ENCODE measurements at regions not wholly inside any gene's neighbourhood (a gene's known extent, or its start where the extent isn't known, plus 50 kb on each side); places are given as distances from the start of the nearest gene placed in this dataset.

DNA sequence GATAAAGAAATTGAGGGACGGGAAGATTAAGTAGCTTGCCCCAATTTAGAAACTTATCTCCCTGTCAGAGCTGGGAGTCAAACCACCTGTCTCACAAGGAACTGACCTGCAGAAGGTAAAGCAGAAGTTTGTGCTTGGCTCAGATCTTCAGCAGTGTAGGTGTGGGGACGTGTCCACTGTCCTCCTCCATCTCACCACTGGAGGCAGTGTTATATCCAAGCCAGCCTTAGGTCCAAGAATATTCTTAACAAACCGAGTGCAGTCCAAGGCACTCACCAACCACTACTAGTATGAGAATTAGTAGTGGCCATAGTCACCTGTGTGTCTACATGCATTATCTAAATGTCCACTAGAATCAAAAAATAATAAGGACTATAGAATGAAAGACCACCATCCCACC is 86.3 kb upstream of the IRX1 start:
- no peak overlapping the region for H3K4me3 ChIP-seq
- FAIRE-seq (peak; percentile 78), DNase-seq (ENCODE audit: extremely low read depth in 1 of 4, low spot score in 3 of 4) (peak; percentile 23 to 41 (median 32)), ATAC-seq (peak; percentile 96)
- no peak overlapping the region for H3K9ac ChIP-seq (ENCODE audit: insufficient read depth in 1 of 2, low read depth in 2 of 2, low read length in 2 of 2)
- no peak overlapping the region for H3K4me2 ChIP-seq (ENCODE audit: insufficient read depth, low read length)
- H4K20me1 ChIP-seq (replicated peaks; ENCODE audit: control insufficient read depth, insufficient read depth, low read length) = no peaks in the 10 kb centered on the region
- TF ChIP-seq, protein P1, sequence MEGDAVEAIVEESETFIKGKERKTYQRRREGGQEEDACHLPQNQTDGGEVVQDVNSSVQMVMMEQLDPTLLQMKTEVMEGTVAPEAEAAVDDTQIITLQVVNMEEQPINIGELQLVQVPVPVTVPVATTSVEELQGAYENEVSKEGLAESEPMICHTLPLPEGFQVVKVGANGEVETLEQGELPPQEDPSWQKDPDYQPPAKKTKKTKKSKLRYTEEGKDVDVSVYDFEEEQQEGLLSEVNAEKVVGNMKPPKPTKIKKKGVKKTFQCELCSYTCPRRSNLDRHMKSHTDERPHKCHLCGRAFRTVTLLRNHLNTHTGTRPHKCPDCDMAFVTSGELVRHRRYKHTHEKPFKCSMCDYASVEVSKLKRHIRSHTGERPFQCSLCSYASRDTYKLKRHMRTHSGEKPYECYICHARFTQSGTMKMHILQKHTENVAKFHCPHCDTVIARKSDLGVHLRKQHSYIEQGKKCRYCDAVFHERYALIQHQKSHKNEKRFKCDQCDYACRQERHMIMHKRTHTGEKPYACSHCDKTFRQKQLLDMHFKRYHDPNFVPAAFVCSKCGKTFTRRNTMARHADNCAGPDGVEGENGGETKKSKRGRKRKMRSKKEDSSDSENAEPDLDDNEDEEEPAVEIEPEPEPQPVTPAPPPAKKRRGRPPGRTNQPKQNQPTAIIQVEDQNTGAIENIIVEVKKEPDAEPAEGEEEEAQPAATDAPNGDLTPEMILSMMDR (IDR thresholded peaks at IDR 0.05 in 2 of 3, conservative IDR thresholded peaks at IDR 0.05 in 1 of 3; ENCODE audit: insufficient read depth in 2 of 3, low read depth in 1 of 3, low read length in 3 of 3) = peak; percentile 46 to 62 (median 53)
- TF ChIP-seq MYBL2 (IDR thresholded peaks at IDR 0.05; ENCODE audit: low read depth) (no peak), MYBL2 (CRISPR knock-in tag; IDR thresholded peaks at IDR 0.05; ENCODE audit: borderline replicate concordance) (no peak)
- H3K9me1 ChIP-seq (ENCODE audit: control insufficient read depth, insufficient read depth, low read length) = no peaks in the 10 kb centered on the region
- in situ Hi-C loops (cut with MboI) (no loop called here), intact Hi-C loops (cut with micrococcal nuclease) (no loop called here)
- ChIA-PET CTCF (ENCODE audit: low intra/inter-chr PET ratio) (no interaction called here), POLR2A (no interaction called here)
- H3K27me3 ChIP-seq (ENCODE audit: control insufficient read depth in 2 of 2, insufficient read depth in 2 of 2, low read length in 2 of 2) = peaks cover 0 to 7% of the 10 kb centered on the region in 2 experiments; a peak in 3 of 5 replicates
- no peaks in the 10 kb centered on the region for H3K9me3 ChIP-seq (replicated peaks; ENCODE audit: control insufficient read depth, insufficient read depth, low read depth, low read length)
- H3K4me1 ChIP-seq (replicated peaks in 1 of 2; ENCODE audit: control insufficient read depth in 2 of 2, insufficient read depth in 2 of 2, low read length in 2 of 2) = no peaks in the 10 kb centered on the region
- 0% methylated on average over 3 of the region's 3 CpGs for WGBS (ENCODE audit: insufficient coverage, low coverage, missing lambda C conversion rate)
- no peaks in the 10 kb centered on the region for H3K36me3 ChIP-seq (ENCODE audit: control insufficient read depth, insufficient read depth, low read length)
- H2AFZ ChIP-seq (ENCODE audit: low read depth, low read length) = no peak overlapping the region
- no TSS peak for BruUV-seq (replicated peaks)
- no peak overlapping the region for H3K27ac ChIP-seq (ENCODE audit: extremely low read depth, low read depth, low read length)
- H3K79me2 ChIP-seq (ENCODE audit: control insufficient read depth, insufficient read depth, low read length) = no peaks in the 10 kb centered on the region

DNA sequence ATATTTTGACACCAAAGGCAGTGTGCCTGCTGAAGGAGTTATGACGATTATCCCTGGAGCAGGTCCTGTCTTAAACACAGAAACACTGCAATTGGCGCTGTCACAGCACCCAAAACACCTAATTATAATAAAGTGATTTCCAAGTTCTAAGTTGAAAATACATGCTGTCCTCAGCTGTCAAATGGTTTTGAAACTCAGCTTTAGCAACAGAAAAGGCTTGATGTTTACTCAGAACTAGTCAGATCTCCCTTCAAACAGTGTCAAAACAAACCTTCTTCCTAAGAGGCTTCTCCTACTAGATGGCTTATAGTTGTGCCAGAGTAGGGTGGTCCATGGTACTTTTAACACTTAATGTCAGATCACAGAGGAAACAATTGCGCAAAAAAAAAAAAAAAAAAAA is 87.2 kb upstream of the IRX1 start:
- in situ Hi-C loops (cut with MboI) = no loop called here
- ChIA-PET POLR2A (interaction anchor here (0.6 kb wide), 1 partner anchor 35 kb away, joined by 3 read pairs; no protein-coding TSS in a partner anchor), CTCF (ENCODE audit: low intra/inter-chr PET ratio) (interaction anchor here (0.6 kb wide), 1 partner anchor 356 kb away, joined by 3 read pairs; no protein-coding TSS in a partner anchor)
- Histone ChIP-seq H3K79me2 (ENCODE audit: control insufficient read depth, insufficient read depth, low read length) (no peaks in the 10 kb centered on the region), H3K4me1 (replicated peaks in 1 of 2; ENCODE audit: control insufficient read depth in 2 of 2, insufficient read depth in 2 of 2, low read length in 2 of 2) (no peaks in the 10 kb centered on the region), H3K4me2 (ENCODE audit: insufficient read depth, low read length) (no peak overlapping the region), H3K27ac (ENCODE audit: extremely low read depth, low read depth, low read length) (no peak overlapping the region), H3K9me1 (ENCODE audit: control insufficient read depth, insufficient read depth, low read length) (no peaks in the 10 kb centered on the region), H4K20me1 (replicated peaks; ENCODE audit: control insufficient read depth, insufficient read depth, low read length) (no peaks in the 10 kb centered on the region), H3K36me3 (ENCODE audit: control insufficient read depth, insufficient read depth, low read length) (no peaks in the 10 kb centered on the region), H2AFZ (ENCODE audit: low read depth, low read length) (no peak overlapping the region), H3K4me3 (no peak overlapping the region), H3K9me3 (replicated peaks; ENCODE audit: control insufficient read depth, insufficient read depth, low read depth, low read length) (no peaks in the 10 kb centered on the region), H3K27me3 (ENCODE audit: control insufficient read depth in 2 of 2, insufficient read depth in 2 of 2, low read length in 2 of 2) (peaks cover 0 to 7% of the 10 kb centered on the region in 2 experiments; a peak in 3 of 5 replicates), H3K9ac (ENCODE audit: insufficient read depth in 1 of 2, low read depth in 2 of 2, low read length in 2 of 2) (no peak overlapping the region)
- no TSS peak for BruUV-seq (replicated peaks)
- TF ChIP-seq CHD2 (IDR thresholded peaks at IDR 0.05; ENCODE audit: low read depth, low read length) (no peak), SMARCC2 (IDR thresholded peaks at IDR 0.05; ENCODE audit: low read depth) (no peak), ADNP (tag; IDR thresholded peaks at IDR 0.05) (no peak), KLF13 (tag; IDR thresholded peaks at IDR 0.05; ENCODE audit: borderline replicate concordance, low read depth) (no peak), RFX1 (IDR thresholded peaks at IDR 0.05) (no peak), ZC3H8 (IDR thresholded peaks at IDR 0.05) (no peak)
- TF ChIP-seq, protein P2, sequence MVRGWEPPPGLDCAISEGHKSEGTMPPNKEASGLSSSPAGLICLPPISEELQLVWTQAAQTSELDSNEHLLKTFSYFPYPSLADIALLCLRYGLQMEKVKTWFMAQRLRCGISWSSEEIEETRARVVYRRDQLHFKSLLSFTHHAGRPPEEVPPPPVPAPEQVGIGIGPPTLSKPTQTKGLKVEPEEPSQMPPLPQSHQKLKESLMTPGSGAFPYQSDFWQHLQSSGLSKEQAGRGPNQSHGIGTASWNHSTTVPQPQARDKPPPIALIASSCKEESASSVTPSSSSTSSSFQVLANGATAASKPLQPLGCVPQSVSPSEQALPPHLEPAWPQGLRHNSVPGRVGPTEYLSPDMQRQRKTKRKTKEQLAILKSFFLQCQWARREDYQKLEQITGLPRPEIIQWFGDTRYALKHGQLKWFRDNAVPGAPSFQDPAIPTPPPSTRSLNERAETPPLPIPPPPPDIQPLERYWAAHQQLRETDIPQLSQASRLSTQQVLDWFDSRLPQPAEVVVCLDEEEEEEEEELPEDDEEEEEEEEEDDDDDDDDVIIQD (CRISPR knock-in tag; IDR thresholded peaks at IDR 0.05) = no peak
- TF ChIP-seq, protein P3, sequence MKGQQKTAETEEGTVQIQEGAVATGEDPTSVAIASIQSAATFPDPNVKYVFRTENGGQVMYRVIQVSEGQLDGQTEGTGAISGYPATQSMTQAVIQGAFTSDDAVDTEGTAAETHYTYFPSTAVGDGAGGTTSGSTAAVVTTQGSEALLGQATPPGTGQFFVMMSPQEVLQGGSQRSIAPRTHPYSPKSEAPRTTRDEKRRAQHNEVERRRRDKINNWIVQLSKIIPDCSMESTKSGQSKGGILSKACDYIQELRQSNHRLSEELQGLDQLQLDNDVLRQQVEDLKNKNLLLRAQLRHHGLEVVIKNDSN (CRISPR knock-in tag; IDR thresholded peaks at IDR 0.05) = no peak
- TF ChIP-seq, protein P4, sequence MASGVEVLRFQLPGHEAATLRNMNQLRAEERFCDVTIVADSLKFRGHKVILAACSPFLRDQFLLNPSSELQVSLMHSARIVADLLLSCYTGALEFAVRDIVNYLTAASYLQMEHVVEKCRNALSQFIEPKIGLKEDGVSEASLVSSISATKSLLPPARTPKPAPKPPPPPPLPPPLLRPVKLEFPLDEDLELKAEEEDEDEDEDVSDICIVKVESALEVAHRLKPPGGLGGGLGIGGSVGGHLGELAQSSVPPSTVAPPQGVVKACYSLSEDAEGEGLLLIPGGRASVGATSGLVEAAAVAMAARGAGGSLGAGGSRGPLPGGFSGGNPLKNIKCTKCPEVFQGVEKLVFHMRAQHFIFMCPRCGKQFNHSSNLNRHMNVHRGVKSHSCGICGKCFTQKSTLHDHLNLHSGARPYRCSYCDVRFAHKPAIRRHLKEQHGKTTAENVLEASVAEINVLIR (CRISPR knock-in tag; IDR thresholded peaks at IDR 0.05) = no peak
- no peak for ATAC-seq
- WGBS (ENCODE audit: insufficient coverage, low coverage, missing lambda C conversion rate) = 0% methylated on average over 2 of the region's 3 CpGs
- intact Hi-C loops (cut with micrococcal nuclease) = no loop called here
- FAIRE-seq = no peak
- no peak for DNase-seq (ENCODE audit: extremely low read depth in 1 of 4, low spot score in 3 of 4)
